Tibial artery (tissue), 4 donors: ENCODE measurements at regions not wholly inside any gene's neighbourhood (a gene's known extent, or its start where the extent isn't known, plus 50 kb on each side); places are given as distances from the start of the nearest gene placed in this dataset.
"Not testable (repeated sequence)": the region's sequence is repeated elsewhere in the genome, so short reads cannot be mapped to it uniquely, and the experiment has no call there.

Experiments
- DNase-seq, 2 donors: peaks; one replicate each; pipeline ENCODE4 v3.0.0-alpha.2; 2019
- H3K27ac ChIP-seq, 2 donors: fragments of 200-600 bp; sonication (generic) in 1 of 2; 1 replicate in 1 of 2; 2 replicates in 1 of 2; pipeline ENCODE4 v1.5.1; 2018 to 2019; ENCODE audit warnings: mild to moderate bottlenecking in 1 of 2
- H3K27me3 ChIP-seq, 2 donors: fragments of 200-600 bp; sonication (generic) in 1 of 2; one replicate each; pipeline versions ENCODE4 v1.5.1 to v1.6.0; 2016 to 2019
- H3K36me3 ChIP-seq, 3 donors: fragments of 200-600 bp; sonication (generic) in 2 of 3; one replicate each; pipeline ENCODE4 v1.5.1; 2016 to 2019; ENCODE audit warnings: mild to moderate bottlenecking in 2 of 3
- H3K4me1 ChIP-seq, 4 donors: fragments of 200-600 bp; sonication (generic) in 2 of 4; 1 replicate in 3 of 4; 2 replicates in 1 of 4; pipeline ENCODE4 v1.5.1; 2016 to 2019
- H3K4me3 ChIP-seq, 2 donors: fragments of 200-600 bp; sonication (generic) in 1 of 2; 1 replicate in 1 of 2; 2 replicates in 1 of 2; pipeline ENCODE4 v1.5.1; 2018 to 2019; ENCODE audit warnings: mild to moderate bottlenecking in 2 of 2
- H3K9me3 ChIP-seq, 3 donors: fragments of 200-600 bp; sonication (generic) in 1 of 3; one replicate each; pipeline ENCODE4 v1.5.1; 2016 to 2019
- intact Hi-C: fragments of 100-400 bp; cut with DNase I; formaldehyde crosslinking; loops from one replicate; pipeline ENCODE4 v1.15.0; 2023; ENCODE audit warnings: low total_unique reads
- TF ChIP-seq, protein P1 (sequence below), 2 experiments: fragments of 200-600 bp in 1 of 2; fragments of 450-650 bp in 1 of 2; IDR thresholded peaks; one replicate each; pipeline ENCODE4 v1.5.1; 2017 to 2019; ENCODE audit warnings: antibody characterized with exemption in 2 of 2, mild to moderate bottlenecking in 1 of 2, moderate library complexity in 1 of 2

DNA sequence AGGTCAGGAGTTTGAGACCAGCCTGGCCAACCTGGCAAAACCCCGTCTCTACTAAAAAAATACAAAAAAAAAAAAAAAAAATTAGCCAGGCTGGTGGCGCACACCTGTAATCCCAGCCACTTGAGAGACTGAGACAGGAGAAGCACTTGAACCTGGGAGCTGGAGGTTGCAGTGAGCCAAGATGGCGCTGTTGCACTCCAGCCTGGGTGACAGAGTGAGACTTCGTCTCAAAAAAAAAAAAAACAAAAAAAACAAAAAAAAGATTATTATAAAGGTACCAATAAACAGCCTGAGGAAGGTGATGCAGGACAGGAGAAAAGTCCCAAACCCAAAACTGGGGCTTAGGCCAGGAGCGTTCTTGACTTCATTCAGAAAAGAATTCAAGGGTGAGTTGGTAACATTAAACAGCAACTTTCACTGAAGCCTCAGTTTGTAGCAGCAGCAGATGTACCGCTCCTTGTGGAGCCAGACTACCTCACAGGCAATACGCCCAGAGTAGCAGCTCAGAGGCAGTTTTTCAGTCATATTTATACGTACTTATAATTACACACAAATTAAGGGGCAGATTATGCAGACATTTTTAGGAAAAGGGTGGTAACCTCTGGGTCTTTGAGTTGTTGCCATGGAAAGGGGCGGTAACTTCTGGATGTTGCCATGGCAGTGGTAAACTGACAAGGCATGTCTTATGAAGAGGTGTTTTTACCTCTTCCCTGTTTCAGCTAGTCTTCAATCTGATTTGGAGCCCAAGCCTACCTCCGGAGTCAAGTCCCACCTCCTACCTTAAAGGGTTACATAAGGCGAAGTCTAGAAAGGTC, 1596.6 kb upstream of the CELF4 start:
- Histone ChIP-seq H3K27me3 (no peaks in the 10 kb centered on the region), H3K27ac (no peak overlapping the region), H3K9me3 (no peaks in the 10 kb centered on the region), H3K36me3 (no peaks in the 10 kb centered on the region), H3K4me1 (no peaks in the 10 kb centered on the region), H3K4me3 (no peak overlapping the region)
- intact Hi-C loops: no loop called here
- TF ChIP-seq, protein P1, sequence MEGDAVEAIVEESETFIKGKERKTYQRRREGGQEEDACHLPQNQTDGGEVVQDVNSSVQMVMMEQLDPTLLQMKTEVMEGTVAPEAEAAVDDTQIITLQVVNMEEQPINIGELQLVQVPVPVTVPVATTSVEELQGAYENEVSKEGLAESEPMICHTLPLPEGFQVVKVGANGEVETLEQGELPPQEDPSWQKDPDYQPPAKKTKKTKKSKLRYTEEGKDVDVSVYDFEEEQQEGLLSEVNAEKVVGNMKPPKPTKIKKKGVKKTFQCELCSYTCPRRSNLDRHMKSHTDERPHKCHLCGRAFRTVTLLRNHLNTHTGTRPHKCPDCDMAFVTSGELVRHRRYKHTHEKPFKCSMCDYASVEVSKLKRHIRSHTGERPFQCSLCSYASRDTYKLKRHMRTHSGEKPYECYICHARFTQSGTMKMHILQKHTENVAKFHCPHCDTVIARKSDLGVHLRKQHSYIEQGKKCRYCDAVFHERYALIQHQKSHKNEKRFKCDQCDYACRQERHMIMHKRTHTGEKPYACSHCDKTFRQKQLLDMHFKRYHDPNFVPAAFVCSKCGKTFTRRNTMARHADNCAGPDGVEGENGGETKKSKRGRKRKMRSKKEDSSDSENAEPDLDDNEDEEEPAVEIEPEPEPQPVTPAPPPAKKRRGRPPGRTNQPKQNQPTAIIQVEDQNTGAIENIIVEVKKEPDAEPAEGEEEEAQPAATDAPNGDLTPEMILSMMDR (IDR thresholded peaks at IDR 0.05): no peak
- no peak for DNase-seq

DNA sequence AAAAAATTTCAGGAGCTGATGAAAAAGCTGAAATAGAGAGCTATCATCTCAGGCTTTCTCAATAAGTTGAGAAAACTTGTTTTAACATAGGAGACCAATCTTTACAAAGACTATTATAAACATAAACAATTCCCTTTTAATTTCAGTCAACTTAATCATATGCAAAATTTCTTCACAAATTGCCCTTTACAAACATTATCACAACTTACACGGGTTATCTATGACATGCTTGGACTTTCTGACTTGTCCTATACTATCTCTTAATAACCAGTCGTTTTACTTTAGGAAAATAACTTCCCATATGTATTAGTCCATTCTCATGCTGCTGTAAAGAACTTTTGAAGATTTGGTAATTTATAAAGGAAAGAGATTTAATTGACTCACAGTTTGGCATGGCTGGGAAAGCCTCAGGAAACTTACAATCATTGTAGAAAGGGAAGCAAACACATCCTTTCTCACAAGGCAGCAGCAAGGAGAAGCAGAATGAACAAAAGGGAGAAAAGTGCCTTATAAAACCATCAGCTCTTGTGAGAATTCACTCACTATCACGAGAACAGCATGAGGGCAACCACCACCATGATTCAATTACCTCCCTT, 1583.7 kb upstream of the CELF4 start:
- no peaks in the 10 kb centered on the region for H3K36me3 ChIP-seq
- TF ChIP-seq, protein P1 (IDR thresholded peaks at IDR 0.05): no peak
- intact Hi-C loops: no loop called here
- no peak overlapping the region for H3K27ac ChIP-seq
- no peaks in the 10 kb centered on the region for H3K27me3 ChIP-seq
- H3K4me3 ChIP-seq: no peak overlapping the region
- DNase-seq: no peak
- no peaks in the 10 kb centered on the region for H3K9me3 ChIP-seq
- H3K4me1 ChIP-seq: no peaks in the 10 kb centered on the region

DNA sequence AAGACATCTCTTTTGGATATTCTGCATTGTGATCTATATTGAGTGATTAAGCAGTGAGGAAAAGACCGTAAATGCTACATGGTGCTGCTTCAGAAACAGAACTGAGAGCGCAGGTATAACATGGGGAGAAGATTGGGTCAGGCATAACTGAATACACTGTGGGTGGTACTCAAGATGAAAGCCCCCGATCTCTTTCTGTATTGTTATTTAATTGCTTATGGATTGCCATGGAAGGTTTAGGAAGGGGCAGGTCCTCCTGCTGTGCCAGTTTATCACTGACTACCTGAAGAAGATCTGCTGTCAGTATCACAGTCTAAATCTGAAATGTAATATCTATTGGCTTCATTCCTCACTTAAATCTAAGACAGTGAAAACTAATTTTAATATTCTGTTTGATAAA, 1568.7 kb upstream of the CELF4 start:
- no peak for DNase-seq
- no peaks in the 10 kb centered on the region for H3K27me3 ChIP-seq

DNA sequence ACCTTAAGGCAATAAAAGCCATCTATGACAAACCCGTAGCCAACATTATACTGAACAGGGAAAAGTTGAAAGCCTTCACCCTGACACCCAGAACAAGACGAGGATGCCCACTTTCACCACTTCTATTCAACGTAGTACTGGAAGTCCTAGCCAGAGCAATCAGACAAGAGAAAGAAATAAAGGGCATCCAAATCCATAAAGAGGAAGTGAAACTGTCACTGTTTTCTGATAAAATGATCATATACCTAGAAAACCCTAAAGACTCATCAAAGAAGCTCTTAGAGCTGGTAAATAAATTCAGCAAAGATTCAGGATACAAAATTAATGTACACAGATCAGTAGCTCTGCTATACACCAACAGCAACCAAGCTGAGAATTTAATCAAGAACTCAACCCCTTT, 1561.9 kb upstream of the CELF4 start:
- H3K27ac ChIP-seq, intact Hi-C loops, H3K4me1 ChIP-seq, H3K27me3 ChIP-seq, H3K9me3 ChIP-seq, H3K36me3 ChIP-seq, DNase-seq, H3K4me3 ChIP-seq: not testable (repeated sequence)

More for the DNA sequence above, 1568.7 kb upstream of the CELF4 start:
- H3K27ac ChIP-seq: no peak overlapping the region
- no peaks in the 10 kb centered on the region for H3K9me3 ChIP-seq
- H3K36me3 ChIP-seq: no peaks in the 10 kb centered on the region
- H3K4me3 ChIP-seq: no peak overlapping the region
- H3K4me1 ChIP-seq: no peaks in the 10 kb centered on the region
- intact Hi-C loops: loop anchor here (5.0 kb wide), 1 partner anchor 1078 kb away; no protein-coding TSS in a partner anchor
- TF ChIP-seq, protein P1 (IDR thresholded peaks at IDR 0.05): no peak

DNA sequence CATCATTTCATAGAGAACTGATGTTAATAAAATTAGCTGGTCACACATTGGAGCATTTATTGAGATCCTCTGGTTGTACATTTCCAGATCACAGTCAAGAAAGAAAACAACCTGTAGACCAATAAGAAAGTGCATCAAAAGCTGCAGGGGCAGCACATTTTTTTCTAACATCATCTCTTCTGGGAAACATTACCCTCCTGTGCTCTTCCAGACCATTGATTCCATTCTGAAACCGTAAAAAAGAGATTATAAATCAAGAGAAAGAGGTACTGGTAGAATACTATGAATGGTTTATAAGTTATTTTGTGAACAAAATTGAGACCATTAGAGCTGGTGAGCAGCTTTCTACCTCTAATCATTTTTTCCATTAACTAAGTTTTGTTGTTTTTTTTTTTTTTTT, 1548.2 kb upstream of the CELF4 start:
- no peak overlapping the region for H3K4me3 ChIP-seq
- no peaks in the 10 kb centered on the region for H3K27me3 ChIP-seq
- no peaks in the 10 kb centered on the region for H3K36me3 ChIP-seq
- TF ChIP-seq, protein P1 (IDR thresholded peaks at IDR 0.05): no peak
- no peak for DNase-seq
- no peaks in the 10 kb centered on the region for H3K9me3 ChIP-seq
- no peaks in the 10 kb centered on the region for H3K4me1 ChIP-seq
- no peak overlapping the region for H3K27ac ChIP-seq
- intact Hi-C loops: no loop called here

DNA sequence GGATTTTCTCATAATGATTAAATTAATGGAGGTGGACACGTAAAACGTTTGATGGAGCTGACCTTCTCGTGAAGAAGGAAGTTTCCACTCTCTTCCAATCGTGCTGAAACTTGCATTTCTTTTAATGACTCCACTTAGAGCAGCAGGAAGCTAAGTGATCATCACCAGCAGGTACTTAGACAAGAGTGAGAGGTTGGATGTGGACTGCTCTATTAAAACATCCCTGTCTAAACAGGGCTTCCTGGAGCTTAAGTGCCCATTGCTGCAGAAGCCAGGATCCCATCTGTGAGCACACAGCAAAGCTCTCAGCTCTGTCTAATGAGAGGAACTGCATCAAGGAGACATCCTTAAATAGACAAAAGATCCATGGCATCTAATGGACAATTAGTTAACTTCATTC, 1539.5 kb upstream of the CELF4 start:
- DNase-seq: no peak
- no peak overlapping the region for H3K4me3 ChIP-seq
- intact Hi-C loops: no loop called here
- no peaks in the 10 kb centered on the region for H3K9me3 ChIP-seq
- H3K27me3 ChIP-seq: no peaks in the 10 kb centered on the region
- H3K27ac ChIP-seq: no peak overlapping the region
- TF ChIP-seq, protein P1 (IDR thresholded peaks at IDR 0.05): no peak
- no peaks in the 10 kb centered on the region for H3K4me1 ChIP-seq
- H3K36me3 ChIP-seq: no peaks in the 10 kb centered on the region
